ENCODE measurements at regions not wholly inside any gene's neighbourhood (a gene's known extent, or its start where the extent isn't known, plus 50 kb on each side); places are given as distances from the start of the nearest gene placed in this dataset.

DNA sequence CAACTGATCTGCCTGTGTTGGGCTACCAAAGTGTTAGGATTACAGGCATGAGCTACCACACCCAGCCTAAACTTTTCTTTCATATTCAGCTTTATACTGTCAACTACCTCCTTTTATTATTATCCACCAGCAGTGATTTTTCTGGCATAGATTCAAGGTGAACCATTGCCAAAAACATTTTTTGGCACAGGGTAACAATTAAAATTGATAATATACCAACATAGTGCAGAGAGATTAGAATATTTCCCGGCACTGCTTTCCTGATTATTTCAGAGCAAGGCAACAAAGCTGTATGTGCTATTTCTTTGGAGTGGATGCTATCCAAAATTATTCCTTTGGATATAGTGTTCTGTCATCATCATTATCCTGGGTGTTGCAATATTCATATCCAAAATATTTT lies 781.6 kb upstream of the SOX9 start:
- no peak for TF ChIP-seq POLR2A (IDR thresholded peaks at IDR 0.05)
- TF ChIP-seq, protein P1, sequence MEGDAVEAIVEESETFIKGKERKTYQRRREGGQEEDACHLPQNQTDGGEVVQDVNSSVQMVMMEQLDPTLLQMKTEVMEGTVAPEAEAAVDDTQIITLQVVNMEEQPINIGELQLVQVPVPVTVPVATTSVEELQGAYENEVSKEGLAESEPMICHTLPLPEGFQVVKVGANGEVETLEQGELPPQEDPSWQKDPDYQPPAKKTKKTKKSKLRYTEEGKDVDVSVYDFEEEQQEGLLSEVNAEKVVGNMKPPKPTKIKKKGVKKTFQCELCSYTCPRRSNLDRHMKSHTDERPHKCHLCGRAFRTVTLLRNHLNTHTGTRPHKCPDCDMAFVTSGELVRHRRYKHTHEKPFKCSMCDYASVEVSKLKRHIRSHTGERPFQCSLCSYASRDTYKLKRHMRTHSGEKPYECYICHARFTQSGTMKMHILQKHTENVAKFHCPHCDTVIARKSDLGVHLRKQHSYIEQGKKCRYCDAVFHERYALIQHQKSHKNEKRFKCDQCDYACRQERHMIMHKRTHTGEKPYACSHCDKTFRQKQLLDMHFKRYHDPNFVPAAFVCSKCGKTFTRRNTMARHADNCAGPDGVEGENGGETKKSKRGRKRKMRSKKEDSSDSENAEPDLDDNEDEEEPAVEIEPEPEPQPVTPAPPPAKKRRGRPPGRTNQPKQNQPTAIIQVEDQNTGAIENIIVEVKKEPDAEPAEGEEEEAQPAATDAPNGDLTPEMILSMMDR (IDR thresholded peaks at IDR 0.05): no peak

All from uterus (tissue), 2 donors.